IPS-15b (cell line): ENCODE measurements at regions not wholly inside any gene's neighbourhood (a gene's known extent, or its start where the extent isn't known, plus 50 kb on each side); places are given as distances from the start of the nearest gene placed in this dataset.

Experiments
- H3K27me3 ChIP-seq: one replicate; pipeline ENCODE4 v1.6.1; 2013; ENCODE audit warnings: low read length; ENCODE audit not compliant: control insufficient read depth, insufficient read depth
- H3K36me3 ChIP-seq: one replicate; pipeline ENCODE4 v1.6.1; 2013; ENCODE audit warnings: low read length; ENCODE audit not compliant: control insufficient read depth, insufficient read depth
- H3K4me1 ChIP-seq: one replicate; pipeline ENCODE4 v1.6.1; 2013; ENCODE audit warnings: mild to moderate bottlenecking, low read length; ENCODE audit not compliant: control insufficient read depth, insufficient read depth
- H3K4me3 ChIP-seq: one replicate; pipeline ENCODE4 v1.5.1; 2013; ENCODE audit warnings: low read depth, low read length
- H3K9ac ChIP-seq: one replicate; pipeline ENCODE4 v1.6.1; 2013; ENCODE audit warnings: low read depth, mild to moderate bottlenecking, low read length
- H3K9me3 ChIP-seq: one replicate; pipeline ENCODE4 v1.6.1; 2013; ENCODE audit warnings: mild to moderate bottlenecking, low read length; ENCODE audit not compliant: control insufficient read depth, insufficient read depth

DNA sequence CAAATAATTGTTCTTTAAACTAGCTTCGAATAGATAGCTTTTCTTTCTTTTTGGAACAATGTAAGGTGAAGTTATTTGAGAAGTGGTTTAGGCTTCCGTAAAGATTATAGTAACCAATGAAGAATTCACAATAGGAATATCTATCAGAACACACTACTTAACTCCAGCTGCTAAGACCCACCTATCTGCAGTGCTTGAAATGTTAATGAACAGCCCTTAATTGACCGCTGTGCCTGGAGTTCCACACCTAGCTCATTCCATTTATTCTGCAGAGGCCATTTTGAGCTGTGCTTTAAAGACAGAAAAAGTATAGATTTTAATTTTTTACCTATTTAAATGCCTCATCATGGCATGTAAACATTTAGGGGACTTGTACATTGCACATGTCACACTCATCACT is 83.3 kb upstream of the APCDD1 start:
- Histone ChIP-seq H3K4me1 (peaks cover 8% of the 10 kb centered on the region), H3K27me3 (peaks cover 2% of the 10 kb centered on the region), H3K36me3 (no peaks in the 10 kb centered on the region), H3K9me3 (no peaks in the 10 kb centered on the region), H3K4me3 (no peak overlapping the region), H3K9ac (no peak overlapping the region)

DNA sequence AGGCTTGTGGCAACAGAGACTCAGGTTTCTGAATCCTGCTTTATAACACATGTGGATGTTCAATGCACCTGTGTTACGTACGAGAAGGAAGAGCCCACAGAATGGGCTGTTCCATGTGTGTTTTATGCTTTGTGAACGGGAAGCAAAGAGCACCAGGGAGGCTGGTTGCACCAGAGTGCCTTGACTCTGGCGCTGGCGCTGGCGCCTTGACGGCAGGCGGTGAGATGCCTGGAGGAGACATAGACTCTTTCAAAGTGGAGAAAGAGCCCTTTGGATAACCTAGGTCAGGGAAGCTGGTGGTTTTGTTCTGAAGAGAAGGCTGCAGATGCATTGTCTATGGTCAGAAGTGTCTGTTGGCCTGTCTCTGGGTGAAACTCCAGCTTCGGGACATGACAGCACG is 80.2 kb upstream of the APCDD1 start:
- peaks cover 8% of the 10 kb centered on the region for H3K4me1 ChIP-seq
- no peak overlapping the region for H3K9ac ChIP-seq
- no peaks in the 10 kb centered on the region for H3K9me3 ChIP-seq
- no peak overlapping the region for H3K4me3 ChIP-seq
- peaks cover 2% of the 10 kb centered on the region for H3K27me3 ChIP-seq
- H3K36me3 ChIP-seq, result no peaks in the 10 kb centered on the region

DNA sequence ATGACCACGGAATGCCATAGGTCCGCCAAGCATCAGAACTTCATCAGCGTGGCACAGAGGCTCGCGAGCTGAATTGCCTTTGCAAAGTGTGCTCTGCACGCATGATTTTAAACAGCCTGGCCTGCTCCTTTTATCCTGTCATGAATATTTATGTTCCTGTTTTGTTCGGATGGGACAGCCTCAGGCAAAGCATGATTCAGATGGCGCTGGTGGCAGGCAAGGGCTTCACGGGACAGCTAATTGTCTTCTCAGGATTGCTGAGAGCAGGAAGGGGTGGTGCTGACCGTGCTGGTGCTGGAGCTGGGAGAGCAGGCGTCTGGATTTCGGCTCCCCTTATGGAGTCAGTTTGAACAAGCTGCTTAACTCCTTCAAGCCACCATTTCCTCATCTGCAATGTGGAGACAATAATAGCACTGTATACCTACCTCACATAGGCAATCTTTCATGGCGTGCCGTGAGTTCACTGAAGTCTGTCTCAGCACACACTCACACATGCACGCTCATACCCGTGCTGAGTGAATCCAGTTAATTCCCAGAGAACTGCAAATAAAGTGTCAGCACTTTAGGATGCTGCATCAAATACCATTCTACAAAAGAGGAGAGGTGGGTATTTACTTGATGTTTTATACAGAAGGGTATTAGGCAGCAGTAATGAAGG is 79.7 kb upstream of the APCDD1 start:
- Histone ChIP-seq H3K36me3 (no peaks in the 10 kb centered on the region), H3K4me1 (peaks cover 8% of the 10 kb centered on the region), H3K9ac (no peak overlapping the region), H3K27me3 (peaks cover 2% of the 10 kb centered on the region), H3K4me3 (no peak overlapping the region), H3K9me3 (no peaks in the 10 kb centered on the region)

DNA sequence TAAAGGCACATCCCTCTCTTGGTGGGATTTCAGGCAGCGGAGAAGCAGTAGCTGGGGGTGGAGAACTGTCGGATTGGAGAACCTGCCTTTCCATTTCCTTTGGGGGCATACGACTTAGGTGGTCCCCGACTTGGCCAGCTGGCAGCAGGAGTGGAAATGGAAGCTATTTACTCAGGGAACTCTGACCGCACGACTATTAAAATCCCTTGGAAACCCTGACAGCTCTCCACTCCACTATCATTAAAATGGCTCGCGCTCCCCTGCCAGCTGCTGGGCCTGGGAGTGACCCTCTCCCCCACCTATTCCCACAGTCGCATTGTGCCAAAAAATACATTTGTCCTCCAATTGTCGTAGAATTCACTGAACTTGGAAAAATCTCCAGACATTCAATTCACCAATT is 77.7 kb upstream of the APCDD1 start:
- Histone ChIP-seq H3K27me3 (peaks cover 2% of the 10 kb centered on the region), H3K9me3 (no peaks in the 10 kb centered on the region), H3K4me3 (no peak overlapping the region), H3K9ac (no peak overlapping the region), H3K4me1 (peaks cover 5% of the 10 kb centered on the region), H3K36me3 (no peaks in the 10 kb centered on the region)

DNA sequence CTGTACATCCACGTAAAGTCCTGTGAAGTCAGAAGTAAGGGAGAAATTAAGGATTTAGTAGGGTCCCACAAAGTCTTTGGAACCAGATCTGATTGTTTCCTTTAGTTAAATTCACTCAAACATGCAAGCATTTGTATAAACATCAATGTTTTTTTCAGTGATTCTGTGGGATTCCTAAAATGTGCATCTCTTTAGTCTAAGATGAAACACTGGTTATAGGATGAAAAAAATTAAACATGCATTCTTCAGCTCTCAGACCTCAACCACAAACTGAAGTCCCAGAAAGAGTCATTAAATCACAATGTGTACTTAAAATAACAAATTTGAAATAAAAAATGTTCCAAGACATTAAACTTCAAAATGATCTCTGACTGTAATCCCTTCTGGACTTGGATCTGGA is 76.5 kb upstream of the APCDD1 start:
- Histone ChIP-seq H3K4me1 (peaks cover 5% of the 10 kb centered on the region), H3K4me3 (no peak overlapping the region), H3K36me3 (no peaks in the 10 kb centered on the region), H3K27me3 (peaks cover 2% of the 10 kb centered on the region), H3K9me3 (no peaks in the 10 kb centered on the region), H3K9ac (no peak overlapping the region)

DNA sequence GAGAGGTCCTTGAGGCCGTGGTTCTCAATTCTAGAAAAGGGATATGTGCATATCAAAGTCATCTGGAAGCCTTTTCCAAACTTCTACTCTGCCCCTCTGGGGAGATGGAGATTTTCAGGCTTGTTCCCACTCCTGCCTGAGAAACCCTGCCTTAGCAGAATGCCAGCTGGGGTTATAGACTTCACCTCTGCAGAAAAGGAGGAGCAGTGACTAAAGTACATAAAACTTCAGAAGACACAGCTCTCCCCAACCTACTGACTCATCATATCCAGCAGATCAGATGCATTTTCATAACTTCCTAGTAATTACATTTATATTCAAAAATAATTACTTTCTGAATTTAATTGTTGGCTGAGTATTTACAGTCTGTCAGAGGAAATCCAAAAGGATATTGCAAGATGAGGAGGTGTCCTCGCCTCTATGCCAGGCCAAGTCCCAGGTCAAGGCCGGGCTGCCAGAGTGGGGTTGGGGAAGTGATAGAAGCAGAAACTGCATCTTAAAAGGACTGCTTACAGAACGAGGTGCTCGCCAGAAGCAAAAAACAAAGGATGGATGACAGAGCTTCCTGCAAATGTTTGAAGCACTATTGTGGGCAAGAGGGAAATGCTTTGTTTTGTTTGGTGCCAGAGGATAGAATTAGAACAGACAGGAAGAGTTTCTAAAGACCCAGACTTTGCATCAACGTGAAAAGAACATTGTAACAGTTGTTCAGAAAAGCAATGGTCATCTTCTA is 75.6 kb upstream of the APCDD1 start:
- Histone ChIP-seq H3K27me3 (peaks cover 2% of the 10 kb centered on the region), H3K36me3 (no peaks in the 10 kb centered on the region), H3K9ac (no peak overlapping the region), H3K9me3 (no peaks in the 10 kb centered on the region), H3K4me3 (no peak overlapping the region), H3K4me1 (peaks cover 5% of the 10 kb centered on the region)

DNA sequence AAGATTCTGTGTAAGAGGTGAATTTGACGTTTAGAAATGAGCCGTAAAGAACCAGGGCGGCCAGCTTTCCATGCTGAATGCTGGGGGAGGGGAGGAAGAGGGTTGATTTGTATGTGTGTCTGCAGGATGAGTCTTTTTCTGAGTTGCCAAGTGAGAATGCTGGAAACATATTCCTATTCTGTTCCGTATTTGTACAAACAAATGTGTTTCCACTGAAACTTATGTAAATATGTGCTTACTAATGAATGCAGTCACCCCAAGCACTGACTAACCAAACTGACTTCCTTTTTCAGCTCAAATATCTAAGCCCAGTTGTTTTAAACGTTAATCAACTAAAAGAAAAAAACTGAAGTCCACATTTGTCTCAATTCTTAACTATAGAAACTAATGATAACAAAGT is 74.9 kb upstream of the APCDD1 start:
- H3K9me3 ChIP-seq, result no peaks in the 10 kb centered on the region
- H3K4me3 ChIP-seq, result no peak overlapping the region
- no peaks in the 10 kb centered on the region for H3K27me3 ChIP-seq
- no peak overlapping the region for H3K9ac ChIP-seq
- H3K36me3 ChIP-seq, result no peaks in the 10 kb centered on the region
- peaks cover 4% of the 10 kb centered on the region for H3K4me1 ChIP-seq

DNA sequence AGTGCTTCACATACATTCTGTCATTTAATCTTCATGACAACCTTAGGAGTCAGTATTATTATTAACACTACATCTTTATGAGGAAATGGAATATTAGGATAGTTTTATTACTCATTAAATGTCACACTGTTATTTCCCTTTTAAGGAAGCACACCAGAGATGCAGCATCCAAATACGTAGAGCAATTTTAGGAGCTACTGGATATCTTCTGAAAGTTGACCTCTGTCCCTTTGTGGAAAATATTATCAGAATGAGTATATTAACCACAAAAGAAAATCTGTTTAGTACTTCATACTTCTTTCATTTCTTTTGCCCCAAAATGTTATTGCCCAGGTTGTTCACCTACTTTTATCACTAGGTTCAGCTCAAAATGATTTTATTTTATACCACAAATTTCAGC is 72.9 kb upstream of the APCDD1 start:
- no peak overlapping the region for H3K4me3 ChIP-seq
- H3K9me3 ChIP-seq, result no peaks in the 10 kb centered on the region
- no peaks in the 10 kb centered on the region for H3K4me1 ChIP-seq
- H3K9ac ChIP-seq, result no peak overlapping the region
- H3K36me3 ChIP-seq, result no peaks in the 10 kb centered on the region
- no peaks in the 10 kb centered on the region for H3K27me3 ChIP-seq

DNA sequence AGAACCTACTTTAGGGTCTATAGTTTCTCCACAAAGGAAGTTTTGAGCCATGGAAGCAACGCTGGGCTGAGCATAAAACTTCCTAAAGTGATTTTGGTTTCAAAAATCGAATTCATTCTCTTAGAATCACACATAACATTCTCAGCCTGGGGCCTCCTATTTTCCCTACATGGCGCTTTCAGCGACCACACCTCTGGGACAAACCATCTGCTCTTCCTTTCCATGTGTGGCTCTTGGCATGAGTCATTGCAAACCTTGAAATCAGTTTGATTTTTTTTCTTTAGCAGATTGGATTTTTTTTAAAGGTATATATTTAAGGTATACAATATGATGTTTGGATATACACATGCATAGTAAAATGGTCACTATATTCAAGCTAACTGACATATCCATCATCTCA is 72.5 kb upstream of the APCDD1 start:
- H3K9me3 ChIP-seq, result no peaks in the 10 kb centered on the region
- H3K27me3 ChIP-seq, result no peaks in the 10 kb centered on the region

DNA sequence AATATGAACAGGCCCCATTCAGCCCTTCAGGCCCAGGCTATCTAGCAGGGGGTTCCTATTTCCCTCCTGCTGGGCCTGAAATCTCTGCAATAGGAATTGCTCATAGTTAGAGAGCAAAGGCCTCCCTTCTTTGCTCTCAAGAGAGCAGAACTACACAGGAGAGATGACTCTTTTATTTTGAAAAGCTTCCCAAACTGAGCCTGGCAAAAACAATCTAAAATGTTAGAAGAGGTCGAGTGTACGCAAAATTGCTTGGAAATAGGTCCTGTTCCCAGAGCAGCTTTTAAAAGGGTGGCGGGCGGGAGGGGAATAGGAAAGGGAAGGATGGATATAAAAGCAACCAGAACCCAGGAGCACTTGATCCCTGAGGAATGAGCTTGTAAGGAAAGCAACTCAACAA is 68.4 kb upstream of the APCDD1 start:
- Histone ChIP-seq H3K27me3 (peaks cover 2% of the 10 kb centered on the region), H3K4me3 (no peak overlapping the region), H3K4me1 (no peaks in the 10 kb centered on the region), H3K9ac (no peak overlapping the region), H3K9me3 (no peaks in the 10 kb centered on the region), H3K36me3 (no peaks in the 10 kb centered on the region)

More for the DNA sequence above, 72.5 kb upstream of the APCDD1 start:
- Histone ChIP-seq H3K9ac (no peak overlapping the region), H3K4me1 (no peaks in the 10 kb centered on the region), H3K4me3 (no peak overlapping the region), H3K36me3 (no peaks in the 10 kb centered on the region)

DNA sequence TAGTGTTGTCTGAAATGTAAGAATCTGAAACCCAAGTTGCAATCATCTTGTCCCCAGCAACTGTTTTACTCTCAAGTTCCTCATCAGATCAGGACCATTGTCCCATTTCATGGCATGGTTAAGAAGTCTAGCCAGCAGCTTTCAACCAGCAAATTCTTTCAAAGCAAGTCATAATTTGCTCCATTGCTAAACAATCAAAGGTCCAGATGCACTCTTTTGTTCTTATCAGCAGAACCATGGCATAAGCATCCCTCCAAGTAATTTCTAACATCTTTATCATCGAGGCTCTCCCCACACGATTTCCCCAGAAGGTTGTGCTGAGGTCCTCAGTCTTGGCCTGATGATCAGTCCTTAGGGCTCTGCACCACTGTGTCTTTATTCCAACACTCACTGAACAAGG is 67.5 kb upstream of the APCDD1 start:
- H3K27me3 ChIP-seq, result peaks cover 2% of the 10 kb centered on the region
- no peaks in the 10 kb centered on the region for H3K4me1 ChIP-seq
- no peaks in the 10 kb centered on the region for H3K36me3 ChIP-seq
- H3K9me3 ChIP-seq, result no peaks in the 10 kb centered on the region
- H3K4me3 ChIP-seq, result no peak overlapping the region
- H3K9ac ChIP-seq, result no peak overlapping the region

DNA sequence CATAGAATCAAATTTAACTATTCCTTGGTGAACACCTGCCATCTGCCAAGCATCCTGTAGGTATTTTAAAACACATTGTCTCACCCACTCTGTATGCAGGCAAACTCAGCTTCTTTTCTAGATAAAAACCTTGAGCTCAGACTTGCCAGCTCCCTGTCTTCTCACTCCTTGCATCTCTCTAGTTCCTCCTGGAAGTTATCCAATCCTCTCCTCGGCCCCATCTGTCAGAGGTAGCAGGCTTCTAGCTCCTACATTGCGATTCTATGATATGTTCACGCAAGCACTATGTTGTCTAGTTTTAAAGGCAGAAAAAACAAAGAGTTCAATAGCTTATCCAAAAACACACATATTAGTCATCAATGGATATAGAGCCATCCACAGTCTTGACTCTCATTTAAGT is 67.0 kb upstream of the APCDD1 start:
- peaks cover 2% of the 10 kb centered on the region for H3K27me3 ChIP-seq
- H3K4me3 ChIP-seq, result no peak overlapping the region
- no peaks in the 10 kb centered on the region for H3K36me3 ChIP-seq
- H3K9ac ChIP-seq, result no peak overlapping the region
- H3K4me1 ChIP-seq, result no peaks in the 10 kb centered on the region
- H3K9me3 ChIP-seq, result no peaks in the 10 kb centered on the region
